KMS-11 (cell line): ENCODE measurements at regions not wholly inside any gene's neighbourhood (a gene's known extent, or its start where the extent isn't known, plus 50 kb on each side); places are given as distances from the start of the nearest gene placed in this dataset.

ENCODE experiments used
- H2AFZ ChIP-seq: fragments of 200-600 bp; sonication (generic); 2 replicates; pipeline ENCODE4 v1.6.1; 2016; ENCODE audit warnings: antibody characterized with exemption, mixed run types, low read depth
- H3K27ac ChIP-seq: fragments of 200-600 bp; sonication (generic); 2 replicates; pipeline ENCODE4 v1.6.1; 2016; ENCODE audit warnings: mild to moderate bottlenecking, mixed run types
- H3K27me3 ChIP-seq: fragments of 200-600 bp; sonication (generic); 2 replicates; pipeline ENCODE4 v1.6.1; 2017; ENCODE audit warnings: mild to moderate bottlenecking, low read depth, mixed run types, moderate library complexity; ENCODE audit not compliant: insufficient read depth
- H3K36me3 ChIP-seq: fragments of 200-600 bp; sonication (generic); 2 replicates; pipeline ENCODE4 v1.6.1; 2017; ENCODE audit warnings: mild to moderate bottlenecking, mixed run types; ENCODE audit not compliant: insufficient read depth
- H3K4me1 ChIP-seq: fragments of 200-600 bp; sonication (generic); 2 replicates; pipeline ENCODE4 v1.6.1; 2016; ENCODE audit warnings: mild to moderate bottlenecking, low read depth, mixed run types; ENCODE audit not compliant: poor library complexity, severe bottlenecking
- H3K4me2 ChIP-seq: fragments of 200-600 bp; sonication (generic); 2 replicates; pipeline ENCODE4 v1.7.0; 2016; ENCODE audit warnings: mild to moderate bottlenecking, mixed run types
- H3K4me3 ChIP-seq: fragments of 200-600 bp; sonication (generic); IDR thresholded peaks from 2 replicates; pipeline ENCODE4 v1.6.1; 2017; ENCODE audit warnings: low read depth, low read length, mixed read lengths; ENCODE audit not compliant: insufficient read depth
- H3K79me2 ChIP-seq: fragments of 200-600 bp; sonication (generic); 2 replicates; pipeline ENCODE4 v1.6.1; 2016; ENCODE audit warnings: low read depth, mixed run types; ENCODE audit not compliant: insufficient read depth
- H3K9ac ChIP-seq: fragments of 200-600 bp; sonication (generic); 2 replicates; pipeline ENCODE4 v1.6.1; 2016; ENCODE audit warnings: mild to moderate bottlenecking, mixed run types
- H4K20me1 ChIP-seq: fragments of 200-600 bp; sonication (generic); 2 replicates; pipeline ENCODE4 v1.6.1; 2016; ENCODE audit warnings: mild to moderate bottlenecking, mixed run types; ENCODE audit not compliant: insufficient read depth
- CTCF ChIP-seq: fragments of 200-600 bp; sonication (generic); conservative IDR thresholded peaks from 2 replicates; pipeline ENCODE4 v1.6.1; 2017; ENCODE audit warnings: low read depth, mild to moderate bottlenecking, antibody characterized with exemption, low read length, moderate library complexity, mixed read lengths

- Histone ChIP-seq H3K79me2 (no peaks in the 10 kb centered on the region), H3K27me3 (no peaks in the 10 kb centered on the region), H3K27ac (no peak overlapping the region), H4K20me1 (no peaks in the 10 kb centered on the region), H2AFZ (no peak overlapping the region), H3K9ac (no peak overlapping the region), H3K4me2 (no peak overlapping the region), H3K36me3 (no peaks in the 10 kb centered on the region), H3K4me1 (no peaks in the 10 kb centered on the region), H3K4me3 (no peak overlapping the region)
- no peak for TF ChIP-seq CTCF
Measured at GRCh38 chr4:42326040-42326439, 71.2 kb upstream of the SHISA3 start.

- no peak for TF ChIP-seq CTCF
- Histone ChIP-seq H3K4me1 (no peaks in the 10 kb centered on the region), H4K20me1 (no peaks in the 10 kb centered on the region), H3K36me3 (no peaks in the 10 kb centered on the region), H3K27me3 (no peaks in the 10 kb centered on the region), H3K4me2 (no peak overlapping the region), H2AFZ (no peak overlapping the region), H3K4me3 (no peak overlapping the region), H3K9ac (no peak overlapping the region), H3K79me2 (no peaks in the 10 kb centered on the region), H3K27ac (no peak overlapping the region)
Measured at GRCh38 chr4:42326524-42326923, 70.8 kb upstream of the SHISA3 start.

- Histone ChIP-seq H3K9ac (no peak overlapping the region), H4K20me1 (no peaks in the 10 kb centered on the region), H3K4me2 (no peak overlapping the region), H3K27ac (no peak overlapping the region), H3K36me3 (no peaks in the 10 kb centered on the region), H3K79me2 (no peaks in the 10 kb centered on the region), H3K4me1 (no peaks in the 10 kb centered on the region), H2AFZ (no peak overlapping the region), H3K27me3 (no peaks in the 10 kb centered on the region), H3K4me3 (no peak overlapping the region)
- TF ChIP-seq CTCF: no peak
Measured at GRCh38 chr4:42327323-42327722, 70.0 kb upstream of the SHISA3 start.

- no peak for TF ChIP-seq CTCF
- Histone ChIP-seq H2AFZ (no peak overlapping the region), H3K9ac (no peak overlapping the region), H4K20me1 (no peaks in the 10 kb centered on the region), H3K36me3 (no peaks in the 10 kb centered on the region), H3K27me3 (no peaks in the 10 kb centered on the region), H3K4me1 (no peaks in the 10 kb centered on the region), H3K4me2 (no peak overlapping the region), H3K79me2 (no peaks in the 10 kb centered on the region), H3K4me3 (no peak overlapping the region), H3K27ac (no peak overlapping the region)
Measured at GRCh38 chr4:42328978-42329377, 68.3 kb upstream of the SHISA3 start.

- no peak overlapping the region for H3K4me3 ChIP-seq
- no peak overlapping the region for H3K9ac ChIP-seq
- H2AFZ ChIP-seq: no peak overlapping the region
- no peak for TF ChIP-seq CTCF
- no peaks in the 10 kb centered on the region for H3K4me1 ChIP-seq
- H4K20me1 ChIP-seq: no peaks in the 10 kb centered on the region
- no peak overlapping the region for H3K4me2 ChIP-seq
- no peaks in the 10 kb centered on the region for H3K79me2 ChIP-seq
- H3K36me3 ChIP-seq: no peaks in the 10 kb centered on the region
- no peaks in the 10 kb centered on the region for H3K27me3 ChIP-seq
- H3K27ac ChIP-seq: no peak overlapping the region
Measured at GRCh38 chr4:42329421-42329820, 67.9 kb upstream of the SHISA3 start.
